Kidney (tissue), 13 donors: ENCODE measurements at regions not wholly inside any gene's neighbourhood (a gene's known extent, or its start where the extent isn't known, plus 50 kb on each side); places are given as distances from the start of the nearest gene placed in this dataset.

Experiments used
- DNase-seq, 5 donors: peaks; one replicate each; pipeline ENCODE4 v3.0.0-alpha.2; 2013 to 2020
- FAIRE-seq: peaks from 2 replicates; lab custom pipeline; 2012; peaks lifted over from hg19 to GRCh38; lab: Jason Lieb, UNC
- H3K27ac ChIP-seq, 2 donors: one replicate each; pipeline ENCODE4 v1.7.0; 2013; ENCODE audit warnings: low read depth in 2 of 2, low read length in 2 of 2, inconsistent platforms in 1 of 2
- H3K27me3 ChIP-seq: one replicate; pipeline ENCODE4 v1.7.1; 2013; ENCODE audit warnings: low read length, inconsistent platforms; ENCODE audit not compliant: control insufficient read depth, insufficient read depth
- H3K36me3 ChIP-seq, 3 donors: one replicate each; pipeline versions ENCODE4 v1.7.0 to v1.7.1; 2013; ENCODE audit warnings: low read length in 3 of 3, control low read depth in 1 of 3, inconsistent platforms in 1 of 3; ENCODE audit not compliant: insufficient read depth in 3 of 3, control insufficient read depth in 2 of 3
- H3K4me1 ChIP-seq, 3 donors: one replicate each; pipeline versions ENCODE4 v1.7.0 to v1.7.1; 2013; ENCODE audit warnings: low read length in 3 of 3, inconsistent platforms in 1 of 3, low read depth in 1 of 3; ENCODE audit not compliant: control insufficient read depth in 2 of 3, insufficient read depth in 2 of 3
- H3K4me3 ChIP-seq, 3 donors: one replicate each; pipeline versions ENCODE4 v1.7.0 to v1.8.1; 2013; ENCODE audit warnings: low read length in 3 of 3, control low read depth in 1 of 3, inconsistent platforms in 1 of 3
- H3K9ac ChIP-seq, 3 donors: one replicate each; pipeline versions ENCODE4 v1.7.0 to v1.7.1; 2013; ENCODE audit warnings: low read length in 3 of 3, control low read depth in 1 of 3, inconsistent platforms in 1 of 3
- H3K9me3 ChIP-seq, 3 donors: one replicate each; pipeline versions ENCODE4 v1.7.0 to v1.7.1; 2013; ENCODE audit warnings: low read length in 3 of 3, control low read depth in 1 of 3, inconsistent platforms in 1 of 3; ENCODE audit not compliant: control insufficient read depth in 2 of 3, insufficient read depth in 1 of 3
- intact Hi-C: fragments of 100-400 bp; cut with DNase I; formaldehyde crosslinking; loops from one replicate; pipeline ENCODE4 v1.11.1; 2022
- TF ChIP-seq, protein P1 (sequence below): IDR thresholded peaks from 3 replicates; pipeline ENCODE4 v1.5.1; 2012; ENCODE audit warnings: mild to moderate bottlenecking, moderate library complexity, borderline replicate concordance; ENCODE audit not compliant: insufficient read depth; ENCODE audit errors: extremely low read depth
- donor health status: control.
- donor health status: control.
- donor health status: control.
- donor health status: control.
- donor health status: control.
- donor health status: DM: yes; HTN: yes; CAD: no.
- donor health status: Normal renal cell carcinoma (clear cell type).

DNA sequence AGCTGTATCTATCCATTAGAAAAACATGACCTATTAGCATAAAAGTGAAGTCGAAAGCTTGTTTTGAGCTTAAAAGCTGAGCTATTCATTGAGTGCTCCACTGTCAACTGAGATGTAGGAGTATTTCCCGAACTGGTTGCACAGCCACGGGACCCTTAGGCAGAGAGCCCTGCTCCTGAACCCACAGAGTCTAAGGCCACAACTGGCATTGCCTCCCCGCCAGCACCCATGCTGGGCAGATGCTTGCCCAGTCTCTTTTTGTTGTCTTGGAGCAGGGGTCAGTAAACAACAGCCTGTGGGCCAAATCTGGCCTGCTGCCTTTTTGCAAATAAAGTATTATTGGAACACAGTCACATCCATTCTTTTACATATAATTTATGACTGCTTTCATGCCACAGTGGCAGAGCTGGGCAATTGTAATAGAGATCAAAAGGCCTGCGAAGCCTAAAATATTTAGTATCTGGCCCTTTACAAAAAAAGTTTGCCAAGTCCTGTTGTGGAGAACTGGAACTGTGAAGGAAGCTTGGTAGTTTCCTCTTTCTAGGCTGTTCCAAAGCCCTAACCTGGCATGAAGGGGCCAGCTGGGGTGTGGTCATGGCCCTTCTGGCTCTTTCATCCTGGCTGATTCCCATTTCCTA is 58.4 kb upstream of the WAPL start:
- FAIRE-seq = no peak
- H3K9ac ChIP-seq = no peak overlapping the region
- H3K36me3 ChIP-seq = no peaks in the 10 kb centered on the region
- DNase-seq = no peak
- peaks cover 0 to under 1% (median 0%) of the 10 kb centered on the region in 3 donors for H3K4me1 ChIP-seq
- H3K27me3 ChIP-seq = no peaks in the 10 kb centered on the region
- TF ChIP-seq, protein P1, sequence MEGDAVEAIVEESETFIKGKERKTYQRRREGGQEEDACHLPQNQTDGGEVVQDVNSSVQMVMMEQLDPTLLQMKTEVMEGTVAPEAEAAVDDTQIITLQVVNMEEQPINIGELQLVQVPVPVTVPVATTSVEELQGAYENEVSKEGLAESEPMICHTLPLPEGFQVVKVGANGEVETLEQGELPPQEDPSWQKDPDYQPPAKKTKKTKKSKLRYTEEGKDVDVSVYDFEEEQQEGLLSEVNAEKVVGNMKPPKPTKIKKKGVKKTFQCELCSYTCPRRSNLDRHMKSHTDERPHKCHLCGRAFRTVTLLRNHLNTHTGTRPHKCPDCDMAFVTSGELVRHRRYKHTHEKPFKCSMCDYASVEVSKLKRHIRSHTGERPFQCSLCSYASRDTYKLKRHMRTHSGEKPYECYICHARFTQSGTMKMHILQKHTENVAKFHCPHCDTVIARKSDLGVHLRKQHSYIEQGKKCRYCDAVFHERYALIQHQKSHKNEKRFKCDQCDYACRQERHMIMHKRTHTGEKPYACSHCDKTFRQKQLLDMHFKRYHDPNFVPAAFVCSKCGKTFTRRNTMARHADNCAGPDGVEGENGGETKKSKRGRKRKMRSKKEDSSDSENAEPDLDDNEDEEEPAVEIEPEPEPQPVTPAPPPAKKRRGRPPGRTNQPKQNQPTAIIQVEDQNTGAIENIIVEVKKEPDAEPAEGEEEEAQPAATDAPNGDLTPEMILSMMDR = no peak
- no peak overlapping the region for H3K4me3 ChIP-seq
- intact Hi-C loops = no loop called here
- no peaks in the 10 kb centered on the region for H3K9me3 ChIP-seq
- no peak overlapping the region for H3K27ac ChIP-seq

DNA sequence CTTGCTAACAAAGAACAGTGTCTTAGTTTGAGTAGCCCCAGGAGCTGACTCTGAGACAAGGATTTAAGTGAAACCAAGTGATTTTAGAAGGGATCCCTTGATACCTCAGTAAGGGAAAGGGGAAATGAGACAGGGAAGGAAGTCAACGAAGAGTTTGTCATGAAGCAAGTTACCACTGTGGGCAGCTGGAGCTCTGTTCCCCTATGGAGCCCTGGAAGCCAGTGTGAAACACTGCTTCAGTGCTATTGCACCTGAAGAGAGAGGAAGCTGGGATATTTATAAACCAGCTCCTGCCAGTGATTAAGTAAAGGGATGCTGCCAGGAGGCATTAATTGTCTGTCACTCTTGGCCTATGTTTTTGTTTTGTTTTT is 58.9 kb upstream of the WAPL start:
- Histone ChIP-seq H3K9me3 (no peaks in the 10 kb centered on the region), H3K9ac (no peak overlapping the region), H3K27me3 (no peaks in the 10 kb centered on the region), H3K36me3 (no peaks in the 10 kb centered on the region), H3K27ac (no peak overlapping the region), H3K4me1 (peaks cover 0 to 6% (median 0%) of the 10 kb centered on the region in 3 donors), H3K4me3 (no peak overlapping the region)
- TF ChIP-seq, protein P1 = no peak
- no peak for DNase-seq
- intact Hi-C loops = no loop called here
- no peak for FAIRE-seq

DNA sequence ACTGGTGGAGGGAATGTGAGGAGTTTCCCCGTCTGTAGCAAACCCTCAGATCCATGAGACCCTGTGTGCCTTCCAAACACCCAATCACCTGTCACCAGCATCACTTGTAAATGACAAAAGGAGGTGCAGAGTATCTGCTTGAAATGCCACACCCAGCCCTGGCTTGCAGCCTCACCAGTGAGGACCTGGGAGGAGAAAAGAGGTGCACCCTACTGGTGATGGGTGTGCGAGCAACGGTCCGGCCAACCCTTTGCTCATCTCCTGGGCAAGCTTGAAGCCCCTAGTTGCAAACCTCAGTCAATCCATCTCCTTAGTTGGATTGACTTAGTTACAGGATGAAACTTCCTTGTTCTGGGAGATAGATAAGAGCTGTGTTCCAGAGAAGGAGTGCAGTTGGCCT is 62.4 kb upstream of the WAPL start:
- intact Hi-C loops = no loop called here
- FAIRE-seq (no peak), DNase-seq (no peak)
- Histone ChIP-seq H3K36me3 (no peaks in the 10 kb centered on the region), H3K4me1 (peaks cover 0 to 7% (median 0%) of the 10 kb centered on the region in 3 donors), H3K27ac (no peak overlapping the region), H3K27me3 (no peaks in the 10 kb centered on the region), H3K4me3 (no peak overlapping the region), H3K9ac (no peak overlapping the region), H3K9me3 (no peaks in the 10 kb centered on the region)
- TF ChIP-seq, protein P1 = no peak
